CD14-positive monocyte (primary cell): ENCODE measurements at regions not wholly inside any gene's neighbourhood (a gene's known extent, or its start where the extent isn't known, plus 50 kb on each side); places are given as distances from the start of the nearest gene placed in this dataset.

Source experiments
- DNase-seq, 3 donors: peaks; one replicate each; pipeline ENCODE4 v3.0.0-alpha.2; 2011 to 2022
- H2AFZ ChIP-seq: 2 replicates; pipeline ENCODE4 v1.6.0; 2012; ENCODE audit warnings: mild to moderate bottlenecking, low read depth, low read length, inconsistent platforms; ENCODE audit not compliant: insufficient read depth, poor library complexity, severe bottlenecking
- H3K27ac ChIP-seq, 2 donors: 1 replicate in 1 of 2; 2 replicates in 1 of 2; pipeline ENCODE4 v1.5.1; 2012 to 2013; ENCODE audit warnings: low read length in 2 of 2, control low read depth in 1 of 2, inconsistent platforms in 1 of 2, low read depth in 1 of 2, mild to moderate bottlenecking in 1 of 2
- H3K27me3 ChIP-seq, 2 donors: one replicate each; pipeline versions ENCODE4 v1.6.0 to v1.6.1; 2011 to 2013; ENCODE audit warnings: low read length in 2 of 2; ENCODE audit not compliant: control insufficient read depth in 2 of 2, insufficient read depth in 2 of 2
- H3K36me3 ChIP-seq, 2 donors: replicated peaks in 1 of 2; 1 replicate in 1 of 2; 2 replicates in 1 of 2; pipeline versions ENCODE4 v1.5.1 to v1.6.1; 2012 to 2013; ENCODE audit warnings: low read length in 2 of 2, control low read depth in 1 of 2, inconsistent platforms in 1 of 2, mild to moderate bottlenecking in 1 of 2; ENCODE audit not compliant: insufficient read depth in 2 of 2, control insufficient read depth in 1 of 2
- H3K4me1 ChIP-seq, 2 donors: 1 replicate in 1 of 2; 2 replicates in 1 of 2; pipeline versions ENCODE4 v1.5.1 to v1.6.1; 2012 to 2013; ENCODE audit warnings: low read length in 2 of 2, control low read depth in 1 of 2, inconsistent platforms in 1 of 2, mild to moderate bottlenecking in 1 of 2, moderate library complexity in 1 of 2; ENCODE audit not compliant: insufficient read depth in 2 of 2, control insufficient read depth in 1 of 2
- H3K4me2 ChIP-seq: replicated peaks from 2 replicates; pipeline ENCODE3; 2012; ENCODE audit warnings: low read length, moderate library complexity, mild to moderate bottlenecking; ENCODE audit not compliant: poor library complexity, severe bottlenecking; ENCODE audit errors: extremely low read depth
- H3K4me3 ChIP-seq, 3 experiments: fragments of 200-600 bp in 1 of 3; sonication (generic) in 1 of 3; replicated peaks in 1 of 3; 1 replicate in 2 of 3; 2 replicates in 1 of 3; pipeline ENCODE4 v1.5.1; 2011 to 2013; ENCODE audit warnings: low read length in 3 of 3, mild to moderate bottlenecking in 3 of 3, control low read depth in 2 of 3, low read depth in 2 of 3, inconsistent platforms in 1 of 3, moderate library complexity in 1 of 3
- H3K79me2 ChIP-seq: 2 replicates; pipeline ENCODE4 v1.6.0; 2012; ENCODE audit warnings: mild to moderate bottlenecking, control low read depth, inconsistent platforms, low read length, moderate library complexity; ENCODE audit not compliant: insufficient read depth
- H3K9ac ChIP-seq: 2 replicates; pipeline ENCODE4 v1.6.0; 2017; ENCODE audit warnings: low read length, mild to moderate bottlenecking; ENCODE audit not compliant: insufficient read depth, poor library complexity, severe bottlenecking
- H3K9me3 ChIP-seq, 2 donors: replicated peaks in 1 of 2; 1 replicate in 1 of 2; 2 replicates in 1 of 2; pipeline versions ENCODE4 v1.5.1 to v1.6.1; 2012 to 2013; ENCODE audit warnings: low read length in 2 of 2, control low read depth in 1 of 2; ENCODE audit not compliant: control insufficient read depth in 1 of 2, insufficient read depth in 1 of 2
- H4K20me1 ChIP-seq: 2 replicates; pipeline ENCODE4 v1.6.0; 2012; ENCODE audit warnings: mild to moderate bottlenecking, low read length, control low read depth, moderate library complexity; ENCODE audit not compliant: insufficient read depth
- H3K27ac Mint-ChIP-seq, 7 donors: one replicate each; pipeline ENCODE4 v1.8.0; 2020; ENCODE audit warnings: mild to moderate bottlenecking in 7 of 7, mixed read lengths in 7 of 7, moderate library complexity in 6 of 7, inconsistent platforms in 2 of 7
- H3K27me3 Mint-ChIP-seq, 3 donors: one replicate each; pipeline ENCODE4 v1.8.0; 2021 to 2022; ENCODE audit warnings: low read depth in 3 of 3, mild to moderate bottlenecking in 3 of 3, mixed read lengths in 3 of 3, moderate library complexity in 3 of 3, inconsistent platforms in 1 of 3
- H3K36me3 Mint-ChIP-seq, 2 donors: one replicate each; pipeline ENCODE4 v1.8.0; 2020; ENCODE audit warnings: mixed read lengths in 2 of 2, inconsistent platforms in 1 of 2, mild to moderate bottlenecking in 1 of 2
- H3K4me1 Mint-ChIP-seq: one replicate; pipeline ENCODE4 v1.8.0; 2020; ENCODE audit warnings: mild to moderate bottlenecking, mixed read lengths
- H3K4me3 Mint-ChIP-seq, 2 donors: one replicate each; pipeline ENCODE4 v1.8.0; 2020; ENCODE audit warnings: mild to moderate bottlenecking in 2 of 2, mixed read lengths in 2 of 2, moderate library complexity in 1 of 2
- H3K9me3 Mint-ChIP-seq, 7 donors: one replicate each; pipeline ENCODE4 v1.8.0; 2020 to 2022; ENCODE audit warnings: mixed read lengths in 7 of 7, mild to moderate bottlenecking in 6 of 7, moderate library complexity in 6 of 7, inconsistent platforms in 2 of 7
- CTCF ChIP-seq: fragments of 200-600 bp; IDR thresholded peaks from one replicate; pipeline ENCODE4 v1.8.0; 2022; ENCODE audit warnings: antibody characterized with exemption, mild to moderate bottlenecking
- WGBS: methylation state at CpG from one replicate; pipeline ENCODE4 v1.1.5; 2013; ENCODE audit warnings: missing lambda C conversion rate; ENCODE audit not compliant: insufficient coverage; 5-methylcytosine and 5-hydroxymethylcytosine counted together
- intact Hi-C, 2 donors: fragments of 100-400 bp; cut with micrococcal nuclease; formaldehyde crosslinking; loops; one replicate each; pipeline versions ENCODE4 v1.15.0 to v1.15.1; 2023

- Histone ChIP-seq H3K4me2 (no peak overlapping the region), H3K9me3 (no peaks in the 10 kb centered on the region), H3K4me1 (no peaks in the 10 kb centered on the region), H3K27ac (no peak overlapping the region), H3K79me2 (no peaks in the 10 kb centered on the region), H4K20me1 (no peaks in the 10 kb centered on the region), H3K36me3 (no peaks in the 10 kb centered on the region), H2AFZ (no peak overlapping the region), H3K27me3 (no peaks in the 10 kb centered on the region), H3K4me3 (no peak overlapping the region), H3K9ac (no peak overlapping the region)
- TF ChIP-seq CTCF = no peak
- Mint-ChIP-seq H3K36me3 (no peaks in the 10 kb centered on the region), H3K9me3 (peaks cover 0 to 4% (median 0%) of the 10 kb centered on the region in 7 donors), H3K27me3 (peaks cover 2 to 3% (median 2%) of the 10 kb centered on the region in 3 donors), H3K27ac (no peak overlapping the region), H3K4me3 (no peak overlapping the region), H3K4me1 (no peaks in the 10 kb centered on the region)
- intact Hi-C loops = no loop called here
- DNase-seq = no peak
- no CpG with 5 or more reads among the region's 3 CpGs for WGBS
These were observed 255.0 kb upstream of the ZFHX3 start for GRCh38 chr16:73302942-73303341.

- Mint-ChIP-seq H3K9me3 (peaks cover 0 to 4% (median 0%) of the 10 kb centered on the region in 7 donors), H3K4me1 (no peaks in the 10 kb centered on the region), H3K27me3 (peaks cover 2 to 3% (median 2%) of the 10 kb centered on the region in 3 donors), H3K4me3 (no peak overlapping the region), H3K27ac (no peak overlapping the region), H3K36me3 (no peaks in the 10 kb centered on the region)
- H3K9me3 ChIP-seq = no peaks in the 10 kb centered on the region
- no peaks in the 10 kb centered on the region for H3K27me3 ChIP-seq
- H4K20me1 ChIP-seq = no peaks in the 10 kb centered on the region
- H3K4me2 ChIP-seq = no peak overlapping the region
- TF ChIP-seq CTCF = no peak
- intact Hi-C loops = no loop called here
- DNase-seq = no peak
- WGBS = no CpG with 5 or more reads among the region's 2 CpGs
- no peaks in the 10 kb centered on the region for H3K79me2 ChIP-seq
- H3K36me3 ChIP-seq = no peaks in the 10 kb centered on the region
- H3K4me1 ChIP-seq = no peaks in the 10 kb centered on the region
- H3K4me3 ChIP-seq = no peak overlapping the region
- H2AFZ ChIP-seq = no peak overlapping the region
- H3K27ac ChIP-seq = no peak overlapping the region
- no peak overlapping the region for H3K9ac ChIP-seq
These were observed 254.1 kb upstream of the ZFHX3 start for GRCh38 chr16:73301984-73302383.
